ENCODE measurements at regions not wholly inside any gene's neighbourhood (a gene's known extent, or its start where the extent isn't known, plus 50 kb on each side); places are given as distances from the start of the nearest gene placed in this dataset.

DNA sequence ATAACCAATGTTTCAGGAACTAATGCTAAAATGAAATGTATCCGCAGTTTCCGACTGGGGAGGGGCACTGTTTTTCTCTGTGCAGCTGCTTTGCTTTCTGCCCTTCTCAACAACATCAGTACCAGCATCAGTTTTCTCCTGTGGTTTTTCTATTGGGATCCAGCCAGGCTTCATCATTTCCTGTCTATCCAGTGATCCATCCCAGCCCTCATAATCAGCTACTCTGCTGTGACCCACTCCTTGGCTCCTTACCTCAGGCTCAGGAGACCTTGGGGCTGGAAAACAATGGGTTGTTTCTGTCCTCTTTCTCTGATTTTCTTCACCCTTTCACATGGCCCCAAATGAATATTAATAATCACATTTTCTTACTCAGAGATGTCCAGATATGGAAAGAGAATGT is 222.2 kb upstream of the DKK2 start:
- ATAC-seq (no peak), DNase-seq (no peak)
- TF ChIP-seq POLR2A (IDR thresholded peaks at IDR 0.05), result no peak
- TF ChIP-seq, protein P1, sequence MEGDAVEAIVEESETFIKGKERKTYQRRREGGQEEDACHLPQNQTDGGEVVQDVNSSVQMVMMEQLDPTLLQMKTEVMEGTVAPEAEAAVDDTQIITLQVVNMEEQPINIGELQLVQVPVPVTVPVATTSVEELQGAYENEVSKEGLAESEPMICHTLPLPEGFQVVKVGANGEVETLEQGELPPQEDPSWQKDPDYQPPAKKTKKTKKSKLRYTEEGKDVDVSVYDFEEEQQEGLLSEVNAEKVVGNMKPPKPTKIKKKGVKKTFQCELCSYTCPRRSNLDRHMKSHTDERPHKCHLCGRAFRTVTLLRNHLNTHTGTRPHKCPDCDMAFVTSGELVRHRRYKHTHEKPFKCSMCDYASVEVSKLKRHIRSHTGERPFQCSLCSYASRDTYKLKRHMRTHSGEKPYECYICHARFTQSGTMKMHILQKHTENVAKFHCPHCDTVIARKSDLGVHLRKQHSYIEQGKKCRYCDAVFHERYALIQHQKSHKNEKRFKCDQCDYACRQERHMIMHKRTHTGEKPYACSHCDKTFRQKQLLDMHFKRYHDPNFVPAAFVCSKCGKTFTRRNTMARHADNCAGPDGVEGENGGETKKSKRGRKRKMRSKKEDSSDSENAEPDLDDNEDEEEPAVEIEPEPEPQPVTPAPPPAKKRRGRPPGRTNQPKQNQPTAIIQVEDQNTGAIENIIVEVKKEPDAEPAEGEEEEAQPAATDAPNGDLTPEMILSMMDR (IDR thresholded peaks at IDR 0.05 in 4 of 5, conservative IDR thresholded peaks at IDR 0.05 in 1 of 5), result no peak
- Histone ChIP-seq H3K4me3 (no peak overlapping the region), H3K36me3 (no peaks in the 10 kb centered on the region), H3K9me3 (no peaks in the 10 kb centered on the region), H3K27ac (no peak overlapping the region), H3K4me1 (no peaks in the 10 kb centered on the region), H3K27me3 (no peaks in the 10 kb centered on the region)
- intact Hi-C loops (cut with DNase I; ENCODE audit: low total_unique reads), result no loop called here
- in situ Hi-C loops (cut with MboI; ENCODE audit: low sequenced_read_pairs in 4 of 4), result no loop called here

DNA sequence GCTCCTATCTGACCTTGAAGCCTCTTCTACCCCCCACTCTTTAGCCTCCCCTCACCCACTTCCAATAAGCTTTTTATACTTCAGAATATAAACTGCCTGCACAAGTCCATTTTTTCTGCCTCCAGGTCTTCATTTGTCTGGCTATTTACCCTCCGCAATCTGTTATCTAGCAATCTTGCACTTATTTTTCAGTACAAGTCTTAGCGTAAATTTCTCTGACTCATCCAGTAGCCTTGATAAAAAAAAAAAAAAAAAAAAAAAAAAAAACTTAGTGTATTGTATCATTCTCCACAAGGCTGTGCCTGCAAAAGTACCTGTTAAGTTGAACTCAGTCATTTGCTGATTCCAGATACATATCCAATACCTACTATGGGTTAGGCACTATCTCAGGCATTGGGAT is 219.5 kb upstream of the DKK2 start:
- Histone ChIP-seq H3K27me3 (no peaks in the 10 kb centered on the region), H3K27ac (no peak overlapping the region), H3K4me3 (no peak overlapping the region), H3K4me1 (no peaks in the 10 kb centered on the region), H3K36me3 (no peaks in the 10 kb centered on the region), H3K9me3 (no peaks in the 10 kb centered on the region)
- ATAC-seq (no peak), DNase-seq (no peak)
- in situ Hi-C loops (cut with MboI; ENCODE audit: low sequenced_read_pairs in 4 of 4), result no loop called here
- TF ChIP-seq, protein P1 (IDR thresholded peaks at IDR 0.05 in 4 of 5, conservative IDR thresholded peaks at IDR 0.05 in 1 of 5), result no peak
- TF ChIP-seq POLR2A (IDR thresholded peaks at IDR 0.05), result no peak
- intact Hi-C loops (cut with DNase I; ENCODE audit: low total_unique reads), result no loop called here

DNA sequence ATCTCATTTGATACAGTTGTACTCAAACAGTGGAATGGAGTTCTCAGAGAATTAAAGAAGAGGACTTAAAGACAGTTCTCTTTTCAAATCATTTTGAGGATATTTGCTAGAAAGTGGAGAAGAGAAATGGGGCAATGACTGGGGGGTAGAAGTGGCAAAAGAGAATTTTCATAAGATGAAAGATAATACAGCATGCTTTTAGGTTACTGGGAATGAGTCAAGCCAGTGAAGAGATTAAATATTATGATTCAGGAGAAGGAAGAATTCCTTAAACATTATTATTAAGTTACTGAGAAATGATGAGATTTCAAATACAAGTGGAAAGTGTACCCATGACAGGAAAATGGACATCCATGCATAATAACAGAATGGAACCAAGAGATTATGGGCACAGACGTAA is 219.0 kb upstream of the DKK2 start:
- intact Hi-C loops (cut with DNase I; ENCODE audit: low total_unique reads), result no loop called here
- in situ Hi-C loops (cut with MboI; ENCODE audit: low sequenced_read_pairs in 4 of 4), result no loop called here
- ATAC-seq (no peak), DNase-seq (no peak)
- Histone ChIP-seq H3K27ac (no peak overlapping the region), H3K36me3 (no peaks in the 10 kb centered on the region), H3K4me3 (no peak overlapping the region), H3K4me1 (no peaks in the 10 kb centered on the region), H3K27me3 (no peaks in the 10 kb centered on the region), H3K9me3 (no peaks in the 10 kb centered on the region)
- TF ChIP-seq, protein P1 (IDR thresholded peaks at IDR 0.05 in 4 of 5, conservative IDR thresholded peaks at IDR 0.05 in 1 of 5), result no peak
- no peak for TF ChIP-seq POLR2A (IDR thresholded peaks at IDR 0.05)

DNA sequence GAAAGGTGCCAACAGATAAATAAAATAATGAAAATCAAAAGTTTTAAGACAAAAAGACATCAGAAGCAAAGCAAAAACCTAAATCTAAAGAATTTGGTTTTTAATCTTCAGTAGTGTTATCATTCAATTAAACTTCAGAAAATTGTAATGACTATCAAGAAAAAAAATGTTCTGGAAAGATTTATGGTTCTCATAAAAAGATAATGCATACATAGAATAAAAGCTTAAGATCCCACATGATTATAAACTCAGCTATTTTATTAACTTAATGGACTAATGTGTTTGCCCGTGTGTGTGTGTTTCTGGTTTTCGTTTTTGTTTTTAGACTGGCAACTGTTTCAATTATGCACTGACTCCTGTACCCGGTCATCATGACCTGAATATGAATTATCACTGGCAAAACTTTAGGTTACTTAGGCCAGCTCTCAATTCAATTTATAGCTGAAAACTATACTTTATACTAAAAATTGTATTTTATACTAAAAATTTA is 217.5 kb upstream of the DKK2 start:
- no peaks in the 10 kb centered on the region for H3K36me3 ChIP-seq
- no peak for ATAC-seq
- no peak overlapping the region for H3K27ac ChIP-seq
- TF ChIP-seq, protein P1 (IDR thresholded peaks at IDR 0.05 in 4 of 5, conservative IDR thresholded peaks at IDR 0.05 in 1 of 5), result no peak
- TF ChIP-seq POLR2A (IDR thresholded peaks at IDR 0.05), result no peak
- H3K27me3 ChIP-seq, result no peaks in the 10 kb centered on the region
- no peaks in the 10 kb centered on the region for H3K4me1 ChIP-seq
- no peak for DNase-seq
- H3K4me3 ChIP-seq, result no peak overlapping the region
- no peaks in the 10 kb centered on the region for H3K9me3 ChIP-seq
- in situ Hi-C loops (cut with MboI; ENCODE audit: low sequenced_read_pairs in 4 of 4), result no loop called here
- intact Hi-C loops (cut with DNase I; ENCODE audit: low total_unique reads), result no loop called here

DNA sequence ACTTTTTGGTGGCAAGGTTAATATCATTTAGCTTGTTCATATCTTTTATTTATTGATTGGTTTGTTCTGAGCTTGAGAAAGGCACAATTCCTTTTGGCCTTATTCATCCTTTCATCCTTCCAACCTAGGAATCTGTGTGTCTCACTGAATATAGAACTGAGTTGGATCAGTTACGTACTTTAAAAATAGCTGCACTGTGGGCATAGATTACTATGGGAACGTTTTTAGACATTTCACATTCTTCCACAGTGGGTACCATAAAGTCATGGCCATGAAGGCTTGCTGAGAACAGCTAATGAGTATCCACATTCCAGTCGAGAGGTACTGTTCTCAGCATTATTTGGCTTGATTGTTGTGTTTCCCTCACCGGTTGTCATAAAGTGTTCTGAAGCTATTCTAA is 217.0 kb upstream of the DKK2 start:
- no peak overlapping the region for H3K27ac ChIP-seq
- H3K27me3 ChIP-seq, result no peaks in the 10 kb centered on the region
- DNase-seq, result no peak
- peaks cover 0 to 1% of the 10 kb centered on the region in 2 donors for H3K4me1 ChIP-seq
- no peak overlapping the region for H3K4me3 ChIP-seq
- no peak for ATAC-seq
- no peaks in the 10 kb centered on the region for H3K36me3 ChIP-seq
- no peaks in the 10 kb centered on the region for H3K9me3 ChIP-seq
- TF ChIP-seq, protein P1 (IDR thresholded peaks at IDR 0.05 in 4 of 5, conservative IDR thresholded peaks at IDR 0.05 in 1 of 5), result no peak
- in situ Hi-C loops (cut with MboI; ENCODE audit: low sequenced_read_pairs in 4 of 4), result no loop called here
- intact Hi-C loops (cut with DNase I; ENCODE audit: low total_unique reads), result no loop called here

Measured in gastrocnemius medialis (tissue), 4 donors.